Tibial nerve (tissue), 4 donors: ENCODE measurements at regions not wholly inside any gene's neighbourhood (a gene's known extent, or its start where the extent isn't known, plus 50 kb on each side); places are given as distances from the start of the nearest gene placed in this dataset.

ENCODE experiments used
- DNase-seq, 2 donors: peaks; one replicate each; pipeline ENCODE4 v3.0.0-alpha.2; 2019; ENCODE audit warnings: low spot score in 2 of 2
- H3K27ac ChIP-seq, 4 donors: fragments of 200-600 bp; sonication (generic) in 3 of 4; one replicate each; pipeline ENCODE4 v1.5.1; 2017 to 2019; ENCODE audit warnings: mild to moderate bottlenecking in 1 of 4
- H3K27me3 ChIP-seq, 2 donors: fragments of 200-600 bp; sonication (generic) in 1 of 2; one replicate each; pipeline versions ENCODE4 v1.5.1 to v1.6.0; 2017 to 2019
- H3K36me3 ChIP-seq, 3 donors: fragments of 200-600 bp; sonication (generic); one replicate each; pipeline ENCODE4 v1.5.1; 2018 to 2019
- H3K4me1 ChIP-seq, 4 donors: fragments of 200-600 bp; sonication (generic) in 3 of 4; one replicate each; pipeline ENCODE4 v1.5.1; 2017 to 2019
- H3K4me3 ChIP-seq, 4 donors: fragments of 200-600 bp; sonication (generic) in 3 of 4; one replicate each; pipeline ENCODE4 v1.5.1; 2017 to 2019; ENCODE audit warnings: mild to moderate bottlenecking in 1 of 4, moderate library complexity in 1 of 4
- H3K9me3 ChIP-seq, 4 donors: fragments of 200-600 bp; sonication (generic) in 3 of 4; one replicate each; pipeline ENCODE4 v1.5.1; 2017 to 2019
- EP300 ChIP-seq, 2 donors: sonication (generic); formaldehyde crosslinking; IDR thresholded peaks; one replicate each; pipeline ENCODE4 v1.6.1; 2017; ENCODE audit warnings: antibody characterized with exemption in 2 of 2, mild to moderate bottlenecking in 1 of 2
- POLR2A ChIP-seq, 2 donors: fragments of 450-650 bp; IDR thresholded peaks; one replicate each; pipeline ENCODE4 v1.6.1; 2017; ENCODE audit warnings: antibody characterized with exemption in 2 of 2, mild to moderate bottlenecking in 2 of 2, moderate library complexity in 2 of 2
- WGBS, 2 donors: methylation state at CpG; one replicate each; pipeline ENCODE4 v1.1.5; 2018; 5-methylcytosine and 5-hydroxymethylcytosine counted together
- TF ChIP-seq, protein P1 (sequence below), 5 experiments: fragments of 200-600 bp in 3 of 5; fragments of 450-650 bp in 2 of 5; sonication (generic) in 3 of 5; IDR thresholded peaks; one replicate each; pipeline ENCODE4 v1.5.1; 2016 to 2019; ENCODE audit warnings: antibody characterized with exemption in 5 of 5, mild to moderate bottlenecking in 3 of 5, moderate library complexity in 2 of 5

DNA sequence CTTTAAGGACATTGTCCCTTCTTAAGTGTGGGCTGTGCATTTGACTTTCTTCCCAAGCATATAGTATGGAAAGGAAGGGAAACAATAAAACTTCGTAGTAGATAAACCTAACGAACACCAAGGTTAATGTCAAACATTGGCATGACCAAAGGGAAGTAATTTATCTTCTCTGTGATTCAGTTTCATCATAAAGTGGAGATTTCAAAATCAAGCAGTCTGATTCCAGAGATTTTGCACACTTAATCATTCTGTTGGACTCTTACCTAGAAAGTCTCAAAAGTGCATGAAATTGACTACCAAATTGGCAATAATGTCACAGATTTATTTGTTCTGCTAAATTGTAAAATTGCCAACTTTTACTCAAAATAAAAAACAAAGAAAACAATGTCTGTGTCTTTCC, 559.7 kb downstream of the JRKL start:
- no peaks in the 10 kb centered on the region for H3K27me3 ChIP-seq
- TF ChIP-seq EP300 (IDR thresholded peaks at IDR 0.05) = no peak
- no peak for TF ChIP-seq POLR2A (IDR thresholded peaks at IDR 0.05)
- TF ChIP-seq, protein P1, sequence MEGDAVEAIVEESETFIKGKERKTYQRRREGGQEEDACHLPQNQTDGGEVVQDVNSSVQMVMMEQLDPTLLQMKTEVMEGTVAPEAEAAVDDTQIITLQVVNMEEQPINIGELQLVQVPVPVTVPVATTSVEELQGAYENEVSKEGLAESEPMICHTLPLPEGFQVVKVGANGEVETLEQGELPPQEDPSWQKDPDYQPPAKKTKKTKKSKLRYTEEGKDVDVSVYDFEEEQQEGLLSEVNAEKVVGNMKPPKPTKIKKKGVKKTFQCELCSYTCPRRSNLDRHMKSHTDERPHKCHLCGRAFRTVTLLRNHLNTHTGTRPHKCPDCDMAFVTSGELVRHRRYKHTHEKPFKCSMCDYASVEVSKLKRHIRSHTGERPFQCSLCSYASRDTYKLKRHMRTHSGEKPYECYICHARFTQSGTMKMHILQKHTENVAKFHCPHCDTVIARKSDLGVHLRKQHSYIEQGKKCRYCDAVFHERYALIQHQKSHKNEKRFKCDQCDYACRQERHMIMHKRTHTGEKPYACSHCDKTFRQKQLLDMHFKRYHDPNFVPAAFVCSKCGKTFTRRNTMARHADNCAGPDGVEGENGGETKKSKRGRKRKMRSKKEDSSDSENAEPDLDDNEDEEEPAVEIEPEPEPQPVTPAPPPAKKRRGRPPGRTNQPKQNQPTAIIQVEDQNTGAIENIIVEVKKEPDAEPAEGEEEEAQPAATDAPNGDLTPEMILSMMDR (IDR thresholded peaks at IDR 0.05) = no peak
- H3K4me1 ChIP-seq = no peaks in the 10 kb centered on the region
- no peak overlapping the region for H3K27ac ChIP-seq
- H3K9me3 ChIP-seq = peaks cover 0 to 3% (median 0%) of the 10 kb centered on the region in 4 donors
- H3K4me3 ChIP-seq = no peak overlapping the region
- H3K36me3 ChIP-seq = no peaks in the 10 kb centered on the region
- 45 to 60% methylated on average over 2 of the region's 2 CpGs for WGBS, 2 donors
- DNase-seq = no peak

- Histone ChIP-seq H3K27ac (no peak overlapping the region), H3K27me3 (no peaks in the 10 kb centered on the region), H3K9me3 (peaks cover 0 to 3% (median 0%) of the 10 kb centered on the region in 4 donors), H3K36me3 (no peaks in the 10 kb centered on the region), H3K4me1 (no peaks in the 10 kb centered on the region), H3K4me3 (no peak overlapping the region)
- no peak for TF ChIP-seq EP300 (IDR thresholded peaks at IDR 0.05)
- no peak for TF ChIP-seq POLR2A (IDR thresholded peaks at IDR 0.05)
- TF ChIP-seq, protein P1 (IDR thresholded peaks at IDR 0.05) = no peak
- DNase-seq = no peak
- 49 to 50% methylated on average over 4 of the region's 4 CpGs for WGBS, 2 donors
Measured at GRCh38 chr11:96954587-96955242, 564.9 kb downstream of the JRKL start.

DNA sequence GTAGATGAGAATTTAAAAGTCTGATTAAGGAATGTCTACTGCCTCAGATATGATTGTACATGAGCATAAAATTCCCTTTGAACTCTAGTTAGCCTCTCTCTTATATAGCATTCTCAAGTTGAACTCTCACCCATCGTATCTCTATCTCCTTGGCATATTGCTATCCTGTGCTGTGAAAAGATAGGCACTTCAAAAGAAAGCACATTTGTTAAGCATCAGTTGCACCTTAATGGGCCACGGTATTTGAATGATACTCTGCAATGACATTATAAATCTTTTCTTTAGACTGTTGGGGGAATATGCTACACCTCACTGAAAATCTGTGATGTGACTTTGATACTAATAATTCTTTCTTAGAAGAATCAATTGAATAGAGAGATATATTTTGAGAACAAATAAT, 570.7 kb downstream of the JRKL start:
- Histone ChIP-seq H3K27me3 (no peaks in the 10 kb centered on the region), H3K4me1 (no peaks in the 10 kb centered on the region), H3K9me3 (peaks cover 0 to 3% (median 0%) of the 10 kb centered on the region in 4 donors), H3K27ac (no peak overlapping the region), H3K4me3 (no peak overlapping the region), H3K36me3 (no peaks in the 10 kb centered on the region)
- TF ChIP-seq EP300 (IDR thresholded peaks at IDR 0.05) = no peak
- no peak for TF ChIP-seq POLR2A (IDR thresholded peaks at IDR 0.05)
- TF ChIP-seq, protein P1 (IDR thresholded peaks at IDR 0.05) = no peak
- no peak for DNase-seq
- 81 to 87% methylated on average over 2 of the region's 2 CpGs for WGBS, 2 donors

- Histone ChIP-seq H3K27me3 (no peaks in the 10 kb centered on the region), H3K4me1 (no peaks in the 10 kb centered on the region), H3K9me3 (peaks cover 0 to 3% (median 0%) of the 10 kb centered on the region in 4 donors), H3K36me3 (no peaks in the 10 kb centered on the region), H3K4me3 (no peak overlapping the region), H3K27ac (no peak overlapping the region)
- WGBS, 2 donors = 95 to 98% methylated on average over 1 of the region's 1 CpG
- no peak for TF ChIP-seq POLR2A (IDR thresholded peaks at IDR 0.05)
- TF ChIP-seq EP300 (IDR thresholded peaks at IDR 0.05) = no peak
- TF ChIP-seq, protein P1 (IDR thresholded peaks at IDR 0.05) = no peak
- no peak for DNase-seq
Measured at GRCh38 chr11:96960926-96961325, 571.1 kb downstream of the JRKL start.

DNA sequence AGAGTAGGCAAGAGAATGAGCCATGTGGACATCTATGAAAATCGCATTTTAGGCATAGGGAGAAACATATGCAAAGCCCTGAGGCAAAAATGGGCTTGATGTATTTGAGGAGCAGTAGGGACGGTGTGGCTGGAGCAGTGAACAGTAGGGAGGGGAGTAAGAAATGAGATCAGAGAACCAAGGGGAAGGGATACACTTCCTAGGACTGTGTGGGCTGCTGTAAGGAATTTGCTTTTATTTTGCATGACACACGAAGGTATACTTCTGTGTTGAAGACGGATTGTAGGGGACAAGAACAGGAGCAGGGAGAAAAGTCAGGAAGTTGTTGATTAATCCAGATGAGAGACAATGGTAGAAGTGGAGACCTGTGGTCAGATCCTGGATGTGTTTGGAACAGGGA, 572.1 kb downstream of the JRKL start:
- DNase-seq = no peak
- 69 to 80% methylated on average over 4 of the region's 4 CpGs for WGBS, 2 donors
- Histone ChIP-seq H3K36me3 (no peaks in the 10 kb centered on the region), H3K4me3 (no peak overlapping the region), H3K4me1 (no peaks in the 10 kb centered on the region), H3K27ac (no peak overlapping the region), H3K9me3 (peaks cover 0 to 3% (median 0%) of the 10 kb centered on the region in 4 donors), H3K27me3 (no peaks in the 10 kb centered on the region)
- TF ChIP-seq EP300 (IDR thresholded peaks at IDR 0.05) (no peak), POLR2A (IDR thresholded peaks at IDR 0.05) (no peak)
- TF ChIP-seq, protein P1 (IDR thresholded peaks at IDR 0.05) = no peak
